ENCODE measurements at regions not wholly inside any gene's neighbourhood (a gene's known extent, or its start where the extent isn't known, plus 50 kb on each side); places are given as distances from the start of the nearest gene placed in this dataset.
A peak's percentile ranks its signal among the peaks of the same experiment; 100 is the strongest.

GRCh38 chr5:135263022-135263668 is 135.9 kb downstream of the MACROH2A1 start (continued):
- TF ChIP-seq RORA (CRISPR knock-in tag; IDR thresholded peaks at IDR 0.05) (no peak), NFIC (IDR thresholded peaks at IDR 0.05; ENCODE audit: low read length) (peak; percentile 46; the same call in 1 of the 2 replicates), FOSL1 (CRISPR knock-in tag; IDR thresholded peaks at IDR 0.05; ENCODE audit: borderline replicate concordance) (peak; percentile 93), ZNF720 (CRISPR knock-in tag; IDR thresholded peaks at IDR 0.05) (no peak), NR2F6 (IDR thresholded peaks at IDR 0.05) (peak; percentile 70), NR2F6 (CRISPR knock-in tag; IDR thresholded peaks at IDR 0.05) (0 out of 2 replicates have a peak, but pooled peaks have one; percentile 50), USF2 (IDR thresholded peaks at IDR 0.05; ENCODE audit: low read depth, low read length) (peak; percentile 56), USF2 (CRISPR knock-in tag; IDR thresholded peaks at IDR 0.05; ENCODE audit: borderline replicate concordance) (peak; percentile 40; the same call in 1 of the 2 replicates), ISL2 (CRISPR knock-in tag; IDR thresholded peaks at IDR 0.05) (peak; percentile 94), HIC2 (CRISPR knock-in tag; IDR thresholded peaks at IDR 0.05; ENCODE audit: low read depth) (no peak), CREBL2 (CRISPR knock-in tag; IDR thresholded peaks at IDR 0.05; ENCODE audit: borderline replicate concordance) (no peak), POLR2G (IDR thresholded peaks at IDR 0.05; ENCODE audit: low read depth, low read length) (peak; percentile 92), ZNF10 (CRISPR knock-in tag; IDR thresholded peaks at IDR 0.05; ENCODE audit: borderline replicate concordance, low read depth) (no peak), ELF1 (CRISPR knock-in tag; IDR thresholded peaks at IDR 0.05) (no peak), ATF1 (CRISPR knock-in tag; IDR thresholded peaks at IDR 0.05) (no peak), SMAD1 (CRISPR knock-in tag; IDR thresholded peaks at IDR 0.05; ENCODE audit: borderline replicate concordance, low read depth) (no peak), ETV6 (CRISPR knock-in tag; conservative IDR thresholded peaks at IDR 0.05) (no peak), ZNF674 (CRISPR knock-in tag; IDR thresholded peaks at IDR 0.05; ENCODE audit: low read depth) (no peak), GATAD1 (CRISPR knock-in tag; IDR thresholded peaks at IDR 0.05) (no peak), ZNF552 (CRISPR knock-in tag; IDR thresholded peaks at IDR 0.05; ENCODE audit: borderline replicate concordance) (no peak), ZBTB25 (CRISPR knock-in tag; IDR thresholded peaks at IDR 0.05) (peak; percentile 69; the same call in 1 of the 2 replicates), SMAD3 (CRISPR knock-in tag; IDR thresholded peaks at IDR 0.05) (peak; percentile 83), THAP9 (CRISPR knock-in tag; IDR thresholded peaks at IDR 0.05; ENCODE audit: borderline replicate concordance) (no peak), RFX1 (IDR thresholded peaks at IDR 0.05) (no peak)

Data from HepG2 (cell line).